ENCODE measurements at regions not wholly inside any gene's neighbourhood (a gene's known extent, or its start where the extent isn't known, plus 50 kb on each side); places are given as distances from the start of the nearest gene placed in this dataset.
A peak's percentile ranks its signal among the peaks of the same experiment; 100 is the strongest.
"Not testable (repeated sequence)": the region's sequence is repeated elsewhere in the genome, so short reads cannot be mapped to it uniquely, and the experiment has no call there.

GRCh38 chr13:40352802-40353562, 313.5 kb downstream of the FOXO1 start:
- DNase-seq (ENCODE audit: missing footprints) (peak; percentile 64), ATAC-seq (peak; percentile 55)
- intact Hi-C loops (cut with DNase I) = loop anchor here (5.0 kb wide), 2 partner anchors 61 to 84 kb away; no protein-coding TSS in a partner anchor

DNA sequence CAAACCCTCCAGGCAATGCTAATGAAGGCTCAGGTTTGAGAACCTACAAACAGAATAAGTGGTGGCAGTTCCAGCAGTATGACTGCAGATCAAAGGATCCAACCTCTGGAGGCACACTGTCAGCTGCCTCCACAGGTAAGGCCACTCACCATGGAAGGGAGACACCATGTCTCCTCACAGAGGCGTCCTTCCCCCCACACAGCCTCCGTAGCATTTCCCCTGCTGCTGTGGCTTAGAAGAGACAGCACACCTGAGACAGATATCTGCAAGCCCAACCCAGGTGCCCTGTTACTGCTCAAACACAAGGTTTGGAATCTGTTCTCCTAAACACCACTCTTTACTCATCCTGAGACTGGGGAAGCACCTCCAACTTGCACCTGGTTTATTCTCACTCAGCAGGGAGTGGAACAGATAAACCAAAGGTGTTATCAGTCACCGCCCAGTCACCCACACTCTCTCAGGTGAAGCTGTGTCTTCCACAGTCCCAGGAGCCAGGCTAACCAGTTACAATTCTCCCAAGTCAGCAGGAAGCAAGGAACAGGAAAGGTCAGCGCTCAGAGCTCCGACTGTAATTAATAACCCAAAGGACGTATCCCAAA, 311.2 kb downstream of the FOXO1 start:
- intact Hi-C loops (cut with DNase I) = no loop called here
- DNase-seq (ENCODE audit: missing footprints) (no peak), ATAC-seq (no peak)

DNA sequence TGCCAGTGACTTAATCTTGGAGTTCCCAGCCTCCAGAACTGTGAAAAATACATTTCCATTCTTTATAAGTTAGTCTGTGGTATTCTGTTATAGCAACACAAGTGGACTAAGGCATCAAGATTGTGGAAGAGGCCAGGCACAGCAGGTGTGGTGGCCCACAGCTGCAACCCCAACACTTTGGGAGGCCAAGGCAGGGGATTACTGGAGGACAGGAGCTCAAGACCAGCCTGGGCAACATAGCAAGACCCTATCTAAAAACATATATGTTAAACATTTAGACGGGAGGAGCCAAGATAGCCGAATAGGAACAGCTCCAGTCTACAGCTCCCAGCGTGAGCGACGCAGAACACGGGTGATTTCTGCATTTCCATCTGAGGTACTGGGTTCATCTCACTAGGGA, 310.4 kb downstream of the FOXO1 start:
- no peak for ATAC-seq
- DNase-seq (ENCODE audit: missing footprints) = no peak
- intact Hi-C loops (cut with DNase I) = no loop called here

DNA sequence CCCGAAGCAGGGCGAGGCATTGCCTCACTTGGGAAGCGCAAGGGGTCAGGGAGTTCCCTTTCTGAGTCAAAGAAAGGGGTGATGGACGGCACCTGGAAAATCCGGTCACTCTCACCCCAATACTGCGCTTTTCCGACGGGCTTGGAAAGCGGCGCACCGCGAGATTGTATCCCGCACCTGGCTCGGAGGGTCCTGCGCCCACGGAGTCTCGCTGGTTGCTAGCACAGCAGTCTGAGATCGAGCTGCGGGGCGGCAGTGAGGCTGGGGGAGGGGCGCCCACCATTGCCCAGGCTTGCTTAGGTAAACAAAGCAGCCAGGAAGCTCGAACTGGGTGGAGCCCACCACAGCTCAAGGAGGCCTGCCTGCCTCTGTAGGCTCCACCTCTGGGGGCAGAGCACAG, 310.0 kb downstream of the FOXO1 start:
- ATAC-seq; DNase-seq (ENCODE audit: missing footprints); intact Hi-C loops (cut with DNase I): not testable (repeated sequence)

DNA sequence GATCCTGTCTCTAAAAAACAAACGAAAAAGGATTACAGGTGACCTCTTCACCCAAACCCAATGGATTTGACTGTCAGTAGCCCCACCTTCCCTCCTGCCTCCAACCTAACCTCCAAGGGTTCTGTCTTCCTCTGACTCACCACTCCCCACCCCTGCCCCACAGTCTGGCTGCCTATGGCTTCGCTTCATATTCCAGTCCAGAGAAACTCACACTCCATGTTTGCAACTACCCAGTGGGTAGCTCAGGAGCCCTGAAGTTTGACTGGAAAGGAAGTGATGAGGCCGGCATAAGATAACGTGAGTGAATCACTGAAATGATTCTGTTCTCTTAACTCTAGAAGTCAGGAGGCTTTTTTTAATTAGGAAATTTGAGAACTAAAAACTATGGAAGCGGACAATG, 303.9 kb downstream of the FOXO1 start:
- ATAC-seq (no peak), DNase-seq (ENCODE audit: missing footprints) (no peak)
- intact Hi-C loops (cut with DNase I) = no loop called here

GRCh38 chr13:40363653-40364052, 302.8 kb downstream of the FOXO1 start:
- no peak for DNase-seq (ENCODE audit: missing footprints)
- ATAC-seq = no peak
- intact Hi-C loops (cut with DNase I) = no loop called here

DNA sequence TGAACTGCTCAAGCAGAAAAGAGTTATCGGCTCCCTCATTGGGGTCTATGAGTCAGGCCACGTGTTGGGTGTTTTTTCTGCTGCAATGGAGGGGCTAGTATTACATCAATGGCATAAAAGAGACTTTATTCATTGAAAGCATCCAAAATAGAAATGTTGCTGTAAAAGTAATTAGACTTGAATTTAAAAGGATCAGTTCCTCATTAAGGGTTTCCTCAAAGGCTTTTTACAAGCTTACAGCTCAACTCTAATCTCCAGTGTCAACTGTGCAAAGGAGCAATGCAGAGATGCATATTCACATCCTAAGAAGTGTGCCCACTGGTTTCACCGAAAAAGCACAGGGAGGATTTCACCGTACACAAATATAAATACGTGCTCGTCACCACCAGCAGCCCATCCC, 300.3 kb downstream of the FOXO1 start:
- intact Hi-C loops (cut with DNase I) = no loop called here
- DNase-seq (ENCODE audit: missing footprints) (no peak), ATAC-seq (no peak)

GRCh38 chr13:40368127-40368891, 298.1 kb downstream of the FOXO1 start:
- intact Hi-C loops (cut with DNase I) = no loop called here
- ATAC-seq = no peak
- DNase-seq (ENCODE audit: missing footprints) = no peak

- DNase-seq (ENCODE audit: missing footprints) (no peak), ATAC-seq (no peak)
- intact Hi-C loops (cut with DNase I) = no loop called here
Observed at GRCh38 chr13:40370661-40371060, 295.8 kb downstream of the FOXO1 start.

DNA sequence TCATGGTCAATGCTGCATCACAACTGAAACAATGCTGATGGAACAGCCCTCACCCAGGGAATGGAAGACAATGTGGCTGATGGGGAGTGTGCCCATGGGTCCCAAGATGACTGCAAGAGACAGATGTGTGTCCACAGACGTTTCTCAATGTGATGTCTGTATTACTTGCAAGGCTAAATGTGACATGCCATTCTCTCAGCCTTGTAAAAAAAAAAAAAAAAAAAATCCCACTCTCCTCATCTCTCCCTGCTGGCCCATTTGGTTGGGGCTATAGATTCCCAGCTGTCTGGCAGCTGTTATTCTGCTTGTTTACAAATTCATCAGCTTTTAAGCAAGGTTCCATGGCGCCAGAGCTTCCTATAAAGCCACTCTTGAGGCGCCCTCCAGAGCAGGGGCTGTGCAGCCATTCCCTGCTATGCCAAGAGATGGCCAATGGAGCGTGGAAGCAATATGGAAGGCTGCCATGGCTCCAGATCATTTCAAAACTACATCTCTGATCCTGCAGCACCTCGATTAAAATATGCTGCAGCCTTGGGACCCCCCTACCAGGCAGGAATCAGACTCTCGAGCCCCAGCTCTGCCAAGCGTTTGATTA, 294.8 kb downstream of the FOXO1 start:
- no peak for ATAC-seq
- no peak for DNase-seq (ENCODE audit: missing footprints)
- intact Hi-C loops (cut with DNase I) = no loop called here

DNA sequence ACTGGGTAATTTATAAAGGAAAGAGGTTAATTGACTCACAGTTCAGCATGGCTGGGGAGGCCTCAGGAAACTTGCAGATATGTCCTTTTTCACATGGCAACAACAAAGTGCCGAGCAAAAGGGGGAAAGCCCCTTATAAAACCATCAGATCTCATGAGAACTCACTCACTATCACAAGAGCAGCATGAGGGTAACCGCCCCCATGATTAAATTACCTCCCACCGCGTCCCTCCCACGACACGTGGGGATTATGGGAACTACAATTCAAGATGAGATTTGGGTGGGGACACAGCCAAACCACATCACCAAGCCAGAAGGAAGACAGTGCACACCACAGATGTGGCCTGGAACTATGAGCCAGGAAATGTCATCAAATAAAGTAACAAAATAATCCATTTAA, 292.8 kb downstream of the FOXO1 start:
- ATAC-seq; DNase-seq (ENCODE audit: missing footprints); intact Hi-C loops (cut with DNase I): not testable (repeated sequence)

DNA sequence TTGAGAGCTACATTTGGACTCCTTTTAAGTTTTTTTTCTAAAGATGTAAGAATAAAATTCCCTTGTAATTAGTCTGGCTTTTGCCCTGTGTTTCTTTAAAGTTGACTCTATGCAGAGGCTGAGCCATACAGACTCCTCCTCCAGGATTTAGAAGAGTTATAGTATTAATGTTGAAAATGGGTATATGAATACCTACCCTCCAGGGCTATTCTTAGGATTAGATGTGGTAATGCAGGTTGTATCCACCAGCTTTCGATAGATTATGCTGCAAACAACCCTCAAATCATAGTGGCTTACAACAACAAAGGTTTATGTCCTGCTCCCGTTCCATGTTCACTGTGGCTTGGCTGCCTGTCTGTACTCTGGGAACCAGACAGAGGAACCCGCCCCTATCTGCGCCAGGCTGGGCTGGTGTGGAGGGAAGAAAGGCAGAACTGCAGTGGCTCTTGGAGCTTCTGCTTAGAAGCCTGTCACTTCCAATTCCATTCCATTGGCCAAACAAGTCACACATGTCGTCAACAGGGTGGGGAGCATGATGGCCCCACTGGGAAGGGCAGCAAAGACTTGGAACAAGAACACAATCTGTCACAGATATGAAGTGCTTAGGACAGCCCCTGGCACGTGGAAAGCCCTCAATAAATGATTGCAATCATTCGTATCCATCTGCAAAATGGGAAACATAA, 290.8 kb downstream of the FOXO1 start:
- ATAC-seq (peak; percentile 91), DNase-seq (ENCODE audit: missing footprints) (no peak)
- intact Hi-C loops (cut with DNase I) = no loop called here

- DNase-seq (ENCODE audit: missing footprints) = no peak
- intact Hi-C loops (cut with DNase I) = no loop called here
- ATAC-seq = no peak
Observed at GRCh38 chr13:40376296-40376849, 290.1 kb downstream of the FOXO1 start.

DNA sequence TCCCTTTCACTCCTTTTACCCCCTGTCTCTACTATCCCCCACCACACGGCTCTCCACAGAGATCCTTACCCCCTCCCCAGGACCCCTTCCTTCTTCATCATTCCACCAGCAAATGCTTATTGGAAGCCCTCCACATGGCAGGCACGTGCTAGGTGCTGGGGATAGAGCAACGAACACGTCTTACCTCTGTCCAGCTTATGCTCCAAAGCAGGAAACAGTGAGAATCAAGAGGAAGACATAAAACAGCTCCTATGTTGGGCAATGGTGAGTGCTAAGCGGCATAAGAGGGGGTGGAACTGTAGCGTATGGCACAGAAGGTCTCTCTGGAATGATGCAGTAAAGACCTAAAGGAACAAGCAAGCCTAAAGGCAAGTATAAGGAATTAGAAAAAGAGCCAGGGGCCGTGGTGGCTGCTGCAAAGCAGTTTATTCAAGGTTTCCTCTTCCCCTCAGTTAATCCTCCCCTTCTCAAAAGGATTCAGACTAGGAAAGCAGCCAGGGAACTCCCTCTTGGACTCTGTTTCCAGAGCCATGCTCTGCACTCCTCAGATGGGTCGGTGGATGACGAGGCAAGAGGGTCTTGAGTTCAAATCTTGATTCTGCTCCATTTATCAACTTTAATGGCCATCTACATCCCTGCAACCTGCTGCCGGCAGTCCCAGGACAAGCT, 289.4 kb downstream of the FOXO1 start:
- no peak for ATAC-seq
- no peak for DNase-seq (ENCODE audit: missing footprints)
- intact Hi-C loops (cut with DNase I) = no loop called here

DNA sequence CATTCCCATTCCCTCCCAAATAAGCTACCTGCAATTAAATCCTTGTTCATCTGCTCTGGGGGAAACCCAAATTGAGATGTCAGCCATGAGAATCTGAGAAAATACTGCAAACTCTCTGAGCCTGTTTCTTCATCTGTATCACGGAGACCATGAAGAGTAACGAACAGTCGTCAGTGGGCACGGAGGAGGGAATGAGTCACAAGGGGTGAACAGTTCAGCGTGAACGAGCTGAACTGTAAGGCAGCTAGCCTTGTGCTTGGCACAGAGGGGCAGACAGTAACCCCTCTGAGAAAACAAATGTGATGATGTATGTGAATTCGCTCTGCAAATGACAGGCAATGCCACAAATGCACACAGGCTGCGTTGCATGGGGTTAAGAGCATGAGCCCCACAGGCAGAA, 288.7 kb downstream of the FOXO1 start:
- intact Hi-C loops (cut with DNase I) = no loop called here
- no peak for DNase-seq (ENCODE audit: missing footprints)
- no peak for ATAC-seq

DNA sequence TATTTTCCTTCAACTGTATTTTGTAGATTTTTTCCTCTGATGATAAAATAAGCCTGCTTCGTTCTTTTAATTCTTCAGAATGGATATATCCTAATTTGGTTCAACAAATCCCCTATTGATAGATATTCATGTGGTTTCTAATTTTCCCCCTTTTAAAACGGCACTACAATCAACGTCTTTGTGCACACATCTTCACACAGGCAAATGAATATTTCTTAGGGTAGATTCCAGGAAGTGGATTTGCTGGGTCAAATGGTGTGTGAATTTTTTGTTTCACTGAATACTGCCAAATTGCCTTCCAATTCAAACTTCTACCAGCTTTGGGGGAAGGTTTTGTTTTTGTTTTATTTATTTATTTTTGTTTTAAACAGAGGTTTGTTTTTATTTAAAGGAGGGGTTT, 287.2 kb downstream of the FOXO1 start:
- intact Hi-C loops (cut with DNase I) = no loop called here
- no peak for DNase-seq (ENCODE audit: missing footprints)
- no peak for ATAC-seq

DNA sequence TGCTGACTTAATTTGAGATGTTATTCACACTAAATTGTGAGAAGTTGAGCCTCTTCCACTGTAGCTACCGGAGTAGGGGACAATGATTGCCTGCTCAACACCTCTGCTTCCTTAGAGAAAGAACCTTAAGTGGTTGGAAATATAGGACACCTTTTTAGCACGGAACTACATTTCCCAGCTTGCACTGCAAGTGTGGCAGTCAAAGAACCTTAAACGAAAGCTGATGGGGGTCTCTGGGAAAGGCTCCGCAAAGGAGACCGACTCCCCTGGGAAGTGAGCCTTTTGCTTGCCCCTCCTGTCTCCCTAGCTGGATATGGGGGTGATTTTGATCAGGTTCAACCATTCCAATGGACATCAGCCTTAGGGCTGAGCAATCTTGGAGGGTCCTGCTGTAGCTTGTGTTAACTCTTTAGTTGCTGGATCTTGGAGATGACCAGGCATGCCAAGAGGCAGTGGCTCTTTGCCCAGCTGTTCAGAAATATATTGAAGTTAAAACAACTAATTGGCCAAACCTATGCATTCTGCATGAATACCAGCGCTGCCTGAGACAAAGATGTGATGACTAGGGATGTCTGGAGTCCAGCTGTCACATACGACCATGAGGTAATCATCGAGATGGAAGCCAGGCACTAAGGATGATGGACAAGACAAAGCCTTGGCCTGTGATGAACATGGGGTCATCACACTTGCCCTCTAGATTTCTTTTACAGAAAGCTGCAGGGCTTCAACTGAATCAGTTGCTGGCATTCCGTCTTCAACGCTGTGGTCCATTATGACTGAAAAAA, 286.5 kb downstream of the FOXO1 start:
- intact Hi-C loops (cut with DNase I) = no loop called here
- DNase-seq (ENCODE audit: missing footprints) (no peak), ATAC-seq (no peak)
